HEK293T (cell line): ENCODE measurements at regions not wholly inside any gene's neighbourhood (a gene's known extent, or its start where the extent isn't known, plus 50 kb on each side); places are given as distances from the start of the nearest gene placed in this dataset.

ENCODE experiments used
- CTCF ChIA-PET: fragments of 350-600 bp; formaldehyde crosslinking; extraction: SDS; loops from one replicate; lab custom pipeline; 2021; ENCODE audit warnings: antibody characterized with exemption, inconsistent platforms; lab: Yijun Ruan, JAX
- POLR2A ChIA-PET: fragments of 350-600 bp; formaldehyde crosslinking; extraction: SDS; loops from one replicate; lab custom pipeline; 2020; ENCODE audit warnings: antibody characterized with exemption, inconsistent platforms; lab: Yijun Ruan, JAX
- DNase-seq: peaks from one replicate; pipeline ENCODE4 v3.0.0; 2012; ENCODE audit warnings: mixed read lengths; ENCODE audit errors: extremely low spot score
- ARNT ChIP-seq: fragments of 450-650 bp; IDR thresholded peaks from 2 replicates; pipeline ENCODE4 v1.6.1; 2017; ENCODE audit warnings: mild to moderate bottlenecking
- BHLHE40 ChIP-seq: fragments of 450-650 bp; IDR thresholded peaks from 2 replicates; pipeline ENCODE4 v1.6.1; 2016; ENCODE audit warnings: mild to moderate bottlenecking, moderate library complexity, borderline replicate concordance
- CTBP1 ChIP-seq: fragments of 450-650 bp; IDR thresholded peaks from 2 replicates; pipeline ENCODE4 v1.6.1; 2016; ENCODE audit warnings: borderline replicate concordance
- ELF4 ChIP-seq: fragments of 450-650 bp; IDR thresholded peaks from 2 replicates; pipeline ENCODE4 v1.6.1; 2017; ENCODE audit warnings: antibody characterized with exemption
- FOXA1 ChIP-seq: fragments of 450-650 bp; IDR thresholded peaks from 2 replicates; pipeline ENCODE4 v1.6.1; 2016; ENCODE audit warnings: mild to moderate bottlenecking
- FOXK2 ChIP-seq: fragments of 450-650 bp; IDR thresholded peaks from 2 replicates; pipeline ENCODE4 v1.6.1; 2016; ENCODE audit warnings: mild to moderate bottlenecking
- FOXM1 ChIP-seq: fragments of 450-650 bp; IDR thresholded peaks from 2 replicates; pipeline ENCODE4 v1.6.1; 2017; ENCODE audit warnings: mild to moderate bottlenecking, borderline replicate concordance
- HDGF ChIP-seq: fragments of 450-650 bp; IDR thresholded peaks from 2 replicates; pipeline ENCODE4 v1.6.1; 2017; ENCODE audit warnings: antibody characterized with exemption, borderline replicate concordance
- L3MBTL2 ChIP-seq: fragments of 450-650 bp; conservative IDR thresholded peaks from 2 replicates; pipeline ENCODE4 v1.6.1; 2016; ENCODE audit warnings: mild to moderate bottlenecking
- LEF1 ChIP-seq: fragments of 450-650 bp; IDR thresholded peaks from 2 replicates; pipeline ENCODE4 v1.6.1; 2017; ENCODE audit warnings: mild to moderate bottlenecking, borderline replicate concordance
- NFRKB ChIP-seq: fragments of 450-650 bp; IDR thresholded peaks from 2 replicates; pipeline ENCODE4 v1.6.1; 2016; ENCODE audit warnings: mild to moderate bottlenecking, moderate library complexity
- SP1 ChIP-seq: fragments of 450-650 bp; IDR thresholded peaks from 2 replicates; pipeline ENCODE4 v1.6.1; 2017
- SUZ12 ChIP-seq: fragments of 450-650 bp; IDR thresholded peaks from 2 replicates; pipeline ENCODE4 v1.6.1; 2016; ENCODE audit warnings: mild to moderate bottlenecking
- TARDBP ChIP-seq: fragments of 450-650 bp; IDR thresholded peaks from 2 replicates; pipeline ENCODE4 v1.6.1; 2016
- ZNF384 ChIP-seq: fragments of 450-650 bp; IDR thresholded peaks from 2 replicates; pipeline ENCODE4 v1.6.1; 2016
- TF ChIP-seq, protein P1 (sequence below): fragments of 450-650 bp; IDR thresholded peaks from 2 replicates; pipeline ENCODE4 v1.6.1; 2016

GRCh38 chr18:32884543-32884942 is 111.7 kb upstream of the KLHL14 start:
- ChIA-PET CTCF (no interaction called here), POLR2A (no interaction called here)
- DNase-seq = no peak
- no peak for TF ChIP-seq SUZ12
- no peak for TF ChIP-seq ARNT
- TF ChIP-seq SP1 = no peak
- TF ChIP-seq BHLHE40 = no peak
- no peak for TF ChIP-seq NFRKB
- no peak for TF ChIP-seq FOXK2
- no peak for TF ChIP-seq ELF4
- no peak for TF ChIP-seq FOXM1
- no peak for TF ChIP-seq HDGF

- ChIA-PET CTCF (interaction anchor here (0.9 kb wide), 1 partner anchor 12 kb away, joined by 3 read pairs; no protein-coding TSS in a partner anchor), POLR2A (no interaction called here)
- no peak for DNase-seq
- TF ChIP-seq SUZ12 (no peak), L3MBTL2 (no peak), ZNF384 (no peak), CTBP1 (no peak), FOXA1 (no peak), HDGF (no peak), FOXM1 (no peak)
- TF ChIP-seq, protein P1, sequence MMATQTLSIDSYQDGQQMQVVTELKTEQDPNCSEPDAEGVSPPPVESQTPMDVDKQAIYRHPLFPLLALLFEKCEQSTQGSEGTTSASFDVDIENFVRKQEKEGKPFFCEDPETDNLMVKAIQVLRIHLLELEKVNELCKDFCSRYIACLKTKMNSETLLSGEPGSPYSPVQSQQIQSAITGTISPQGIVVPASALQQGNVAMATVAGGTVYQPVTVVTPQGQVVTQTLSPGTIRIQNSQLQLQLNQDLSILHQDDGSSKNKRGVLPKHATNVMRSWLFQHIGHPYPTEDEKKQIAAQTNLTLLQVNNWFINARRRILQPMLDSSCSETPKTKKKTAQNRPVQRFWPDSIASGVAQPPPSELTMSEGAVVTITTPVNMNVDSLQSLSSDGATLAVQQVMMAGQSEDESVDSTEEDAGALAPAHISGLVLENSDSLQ = no peak
Measured at GRCh38 chr18:32881009-32881408, 108.2 kb upstream of the KLHL14 start.

DNA sequence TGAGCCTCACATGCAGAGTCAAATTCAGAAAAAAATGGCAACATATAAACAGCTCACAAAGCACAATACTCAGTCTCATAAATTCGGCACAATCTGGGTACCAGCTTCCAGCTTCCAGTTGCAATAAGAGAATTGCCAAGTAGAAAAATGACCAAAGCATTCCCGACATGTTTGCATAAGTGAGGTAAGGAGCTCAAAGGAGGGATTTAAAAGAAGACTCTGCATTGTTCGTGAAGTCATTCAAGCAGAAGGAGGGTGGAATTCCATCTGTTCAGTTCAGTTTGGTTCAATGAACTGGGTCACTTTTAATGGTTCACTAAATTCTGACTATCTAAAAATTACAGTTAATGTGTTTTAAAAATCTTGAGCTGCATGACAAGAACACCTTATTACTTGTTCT is 106.7 kb upstream of the KLHL14 start:
- DNase-seq = no peak
- ChIA-PET POLR2A (no interaction called here), CTCF (no interaction called here)
- TF ChIP-seq BHLHE40 (no peak), ZNF384 (no peak), TARDBP (no peak), NFRKB (no peak), CTBP1 (no peak), LEF1 (no peak), HDGF (no peak), SP1 (no peak), ELF4 (no peak), SUZ12 (no peak), L3MBTL2 (no peak), FOXA1 (no peak), ARNT (no peak), FOXM1 (no peak), FOXK2 (no peak)
- TF ChIP-seq, protein P1 = no peak

DNA sequence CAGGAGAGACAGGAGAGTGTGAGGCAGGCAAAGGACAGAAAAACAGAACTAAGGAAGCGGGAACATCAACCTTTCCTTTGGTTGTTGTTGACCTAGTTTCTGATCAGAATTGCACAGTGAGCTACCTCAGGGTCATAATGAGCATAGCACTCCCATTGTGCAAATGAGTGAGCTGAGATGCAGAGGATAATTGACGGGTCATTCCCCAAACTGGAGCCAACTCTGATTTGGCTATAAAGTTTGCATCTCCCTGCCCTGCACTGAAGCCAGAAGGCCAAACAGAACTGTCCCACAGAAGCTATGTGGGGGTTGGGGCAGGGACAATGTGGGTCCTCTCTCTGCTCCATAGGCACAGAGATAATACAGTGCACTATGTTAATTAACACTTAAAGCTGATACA is 105.6 kb upstream of the KLHL14 start:
- ChIA-PET CTCF (interaction anchor here (0.6 kb wide), 1 partner anchor 886 kb away, joined by 3 read pairs; no protein-coding TSS in a partner anchor), POLR2A (no interaction called here)
- DNase-seq = no peak
- TF ChIP-seq FOXA1 (no peak), HDGF (no peak), L3MBTL2 (no peak), BHLHE40 (no peak), ARNT (no peak)

DNA sequence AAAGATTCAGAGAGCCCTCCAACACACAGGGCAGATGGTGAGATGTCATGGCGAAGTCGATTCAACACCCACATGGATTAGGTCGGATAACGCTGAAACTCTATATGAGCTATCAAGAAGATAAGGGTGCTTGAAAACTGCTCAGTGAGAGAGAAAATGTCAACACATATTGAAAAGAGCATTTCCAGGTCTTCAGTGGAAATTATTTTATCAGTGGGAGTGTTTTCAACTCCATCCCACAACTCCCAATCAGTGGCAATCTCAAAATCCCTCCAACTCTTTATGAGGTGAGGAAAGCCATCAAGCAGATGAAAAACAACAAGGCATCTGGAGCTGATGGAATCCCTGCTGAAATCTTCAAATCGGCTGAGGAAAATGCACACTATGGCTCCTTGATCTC is 104.5 kb upstream of the KLHL14 start:
- CTCF ChIA-PET = no interaction called here
- DNase-seq = no peak

GRCh38 chr18:32875625-32876024 is 102.8 kb upstream of the KLHL14 start:
- no peak for DNase-seq
- ChIA-PET CTCF (no interaction called here), POLR2A (no interaction called here)
- no peak for TF ChIP-seq ELF4
- no peak for TF ChIP-seq CTBP1
- TF ChIP-seq SP1 = no peak
- no peak for TF ChIP-seq FOXM1
- no peak for TF ChIP-seq LEF1
- no peak for TF ChIP-seq FOXA1
- no peak for TF ChIP-seq L3MBTL2
- no peak for TF ChIP-seq TARDBP
- no peak for TF ChIP-seq HDGF
- no peak for TF ChIP-seq BHLHE40
- TF ChIP-seq ZNF384 = no peak
- TF ChIP-seq, protein P1 = no peak
- TF ChIP-seq SUZ12 = no peak

More for the DNA sequence above, 104.5 kb upstream of the KLHL14 start:
- POLR2A ChIA-PET = no interaction called here
- TF ChIP-seq L3MBTL2 = no peak
- no peak for TF ChIP-seq FOXA1
- TF ChIP-seq FOXK2 = no peak
- TF ChIP-seq CTBP1 = no peak
- TF ChIP-seq, protein P1 = no peak
- no peak for TF ChIP-seq HDGF
- TF ChIP-seq BHLHE40 = no peak
- TF ChIP-seq TARDBP = no peak
- TF ChIP-seq ELF4 = no peak
- TF ChIP-seq NFRKB = no peak
- TF ChIP-seq ZNF384 = no peak
- TF ChIP-seq LEF1 = no peak
